ENCODE measurements at regions not wholly inside any gene's neighbourhood (a gene's known extent, or its start where the extent isn't known, plus 50 kb on each side); places are given as distances from the start of the nearest gene placed in this dataset.

DNA sequence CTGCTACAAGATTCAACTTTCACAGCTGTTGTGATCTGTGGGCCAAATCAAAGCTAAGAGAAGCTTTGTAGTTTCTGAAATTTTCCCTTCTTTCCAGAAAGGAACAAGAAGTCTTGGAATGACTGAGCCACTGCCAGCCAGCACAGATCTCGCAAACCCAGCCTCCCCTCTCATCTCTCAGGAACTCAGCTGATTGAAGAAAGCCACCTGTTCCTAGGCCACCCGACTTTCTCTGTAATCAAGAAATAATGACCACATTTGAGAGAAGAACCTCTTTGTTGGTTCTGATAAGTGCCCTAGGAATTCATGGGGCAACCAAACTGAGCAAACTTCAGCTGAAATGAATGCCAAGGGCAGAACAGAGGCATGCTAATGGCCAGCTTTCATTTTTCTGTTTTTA lies 61.7 kb downstream of the HDGFL1 start:
- H3K27ac ChIP-seq (ENCODE audit: low read depth, low read length), result no peak overlapping the region
- H3K4me3 ChIP-seq (ENCODE audit: insufficient read depth, low read length), result no peak overlapping the region
- H3K36me3 ChIP-seq (ENCODE audit: insufficient read depth, low read length), result no peaks in the 10 kb centered on the region
- no peaks in the 10 kb centered on the region for H3K79me2 ChIP-seq (ENCODE audit: insufficient read depth, low read length)
- H3K4me2 ChIP-seq (ENCODE audit: insufficient read depth, low read length), result no peak overlapping the region
- H3K9me3 ChIP-seq (ENCODE audit: low read depth, low read length), result no peaks in the 10 kb centered on the region
- no peaks in the 10 kb centered on the region for H3K27me3 ChIP-seq (ENCODE audit: insufficient read depth, low read length)
- no peak for DNase-seq (ENCODE audit: insufficient read length, low spot score, missing footprints)
- H3K4me1 ChIP-seq (ENCODE audit: insufficient read depth, low read length), result no peaks in the 10 kb centered on the region
- H2AFZ ChIP-seq (ENCODE audit: low read length), result no peak overlapping the region
- no peaks in the 10 kb centered on the region for H4K20me1 ChIP-seq (ENCODE audit: insufficient read depth, low read length)
- no peak for TF ChIP-seq CTCF (IDR thresholded peaks at IDR 0.05; ENCODE audit: extremely low read depth, low read depth, low read length)

DNA sequence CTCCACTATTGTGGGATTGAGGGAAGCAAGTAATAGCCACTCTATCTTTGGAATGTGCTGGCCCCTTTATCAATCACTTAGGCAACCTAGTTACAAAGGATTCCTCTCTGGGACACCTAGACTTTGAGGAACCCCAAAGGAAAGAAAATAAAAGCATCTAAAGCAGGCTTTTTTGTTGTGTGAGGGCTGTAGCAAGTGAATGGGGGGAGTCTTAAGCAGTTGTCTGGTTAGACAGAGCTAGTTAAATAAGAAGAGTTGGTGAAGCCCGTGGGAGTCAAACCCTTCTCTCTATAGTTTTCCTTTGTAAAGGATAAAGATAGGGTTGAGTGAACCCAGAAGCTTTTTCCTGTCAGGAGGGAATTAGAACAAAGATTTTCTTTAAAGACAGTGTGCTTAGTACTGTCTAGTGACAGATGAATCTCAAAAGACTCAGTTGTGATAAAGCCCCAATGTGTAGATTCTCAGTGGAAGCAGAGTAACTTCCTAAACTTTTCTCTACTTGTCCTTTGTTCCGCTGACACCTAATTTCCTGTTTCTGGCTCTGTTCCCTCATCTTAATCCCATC lies 63.3 kb downstream of the HDGFL1 start:
- Histone ChIP-seq H3K27ac (ENCODE audit: low read depth, low read length) (no peak overlapping the region), H3K9me3 (ENCODE audit: low read depth, low read length) (no peaks in the 10 kb centered on the region), H2AFZ (ENCODE audit: low read length) (no peak overlapping the region), H3K4me2 (ENCODE audit: insufficient read depth, low read length) (no peak overlapping the region), H3K79me2 (ENCODE audit: insufficient read depth, low read length) (no peaks in the 10 kb centered on the region), H3K4me3 (ENCODE audit: insufficient read depth, low read length) (no peak overlapping the region), H3K27me3 (ENCODE audit: insufficient read depth, low read length) (no peaks in the 10 kb centered on the region), H3K4me1 (ENCODE audit: insufficient read depth, low read length) (no peaks in the 10 kb centered on the region), H3K36me3 (ENCODE audit: insufficient read depth, low read length) (no peaks in the 10 kb centered on the region), H4K20me1 (ENCODE audit: insufficient read depth, low read length) (no peaks in the 10 kb centered on the region)
- DNase-seq (ENCODE audit: insufficient read length, low spot score, missing footprints), result no peak
- TF ChIP-seq CTCF (IDR thresholded peaks at IDR 0.05; ENCODE audit: extremely low read depth, low read depth, low read length), result no peak

- H3K27ac ChIP-seq (ENCODE audit: low read depth, low read length), result no peak overlapping the region
- H3K36me3 ChIP-seq (ENCODE audit: insufficient read depth, low read length), result no peaks in the 10 kb centered on the region
- no peaks in the 10 kb centered on the region for H4K20me1 ChIP-seq (ENCODE audit: insufficient read depth, low read length)
- no peak overlapping the region for H3K4me3 ChIP-seq (ENCODE audit: insufficient read depth, low read length)
- TF ChIP-seq CTCF (IDR thresholded peaks at IDR 0.05; ENCODE audit: extremely low read depth, low read depth, low read length), result no peak
- no peak overlapping the region for H3K4me2 ChIP-seq (ENCODE audit: insufficient read depth, low read length)
- no peak for DNase-seq (ENCODE audit: insufficient read length, low spot score, missing footprints)
- H3K4me1 ChIP-seq (ENCODE audit: insufficient read depth, low read length), result no peaks in the 10 kb centered on the region
- H2AFZ ChIP-seq (ENCODE audit: low read length), result no peak overlapping the region
- H3K27me3 ChIP-seq (ENCODE audit: insufficient read depth, low read length), result no peaks in the 10 kb centered on the region
- no peaks in the 10 kb centered on the region for H3K79me2 ChIP-seq (ENCODE audit: insufficient read depth, low read length)
- H3K9me3 ChIP-seq (ENCODE audit: low read depth, low read length), result no peaks in the 10 kb centered on the region
Measured at GRCh38 chr6:22636452-22636851, 67.1 kb downstream of the HDGFL1 start.

- no peak overlapping the region for H3K4me2 ChIP-seq (ENCODE audit: insufficient read depth, low read length)
- H3K4me1 ChIP-seq (ENCODE audit: insufficient read depth, low read length), result peaks cover 3% of the 10 kb centered on the region
- no peaks in the 10 kb centered on the region for H3K27me3 ChIP-seq (ENCODE audit: insufficient read depth, low read length)
- no peaks in the 10 kb centered on the region for H3K36me3 ChIP-seq (ENCODE audit: insufficient read depth, low read length)
- H3K79me2 ChIP-seq (ENCODE audit: insufficient read depth, low read length), result no peaks in the 10 kb centered on the region
- H3K4me3 ChIP-seq (ENCODE audit: insufficient read depth, low read length), result no peak overlapping the region
- H2AFZ ChIP-seq (ENCODE audit: low read length), result no peak overlapping the region
- H3K9me3 ChIP-seq (ENCODE audit: low read depth, low read length), result no peaks in the 10 kb centered on the region
- DNase-seq (ENCODE audit: insufficient read length, low spot score, missing footprints), result no peak
- H3K27ac ChIP-seq (ENCODE audit: low read depth, low read length), result no peak overlapping the region
- no peaks in the 10 kb centered on the region for H4K20me1 ChIP-seq (ENCODE audit: insufficient read depth, low read length)
- TF ChIP-seq CTCF (IDR thresholded peaks at IDR 0.05; ENCODE audit: extremely low read depth, low read depth, low read length), result no peak
Measured at GRCh38 chr6:22637782-22638181, 68.4 kb downstream of the HDGFL1 start.

All from osteoblast (primary cell).